GM23338 (cell line): ENCODE measurements at regions not wholly inside any gene's neighbourhood (a gene's known extent, or its start where the extent isn't known, plus 50 kb on each side); places are given as distances from the start of the nearest gene placed in this dataset.

Experiments used
- ATAC-seq: fragments of 200-7000 bp; cut with Tn5 transposase; 3 replicates; pipeline ENCODE4 v1.9.1; 2020
- DNase-seq: peaks from one replicate; pipeline ENCODE4 v3.0.0-alpha.2; 2015; ENCODE audit warnings: low spot score
- H2AFZ ChIP-seq: fragments of 200-600 bp; sonication (generic); 2 replicates; pipeline ENCODE4 v1.8.0; 2016; ENCODE audit warnings: antibody characterized with exemption, mild to moderate bottlenecking, moderate library complexity
- H3F3A ChIP-seq: fragments of 200-600 bp; sonication (generic); replicated peaks from 2 replicates; pipeline ENCODE4 v1.8.0; 2017; ENCODE audit warnings: antibody characterized with exemption, mixed run types, low read depth
- H3K27ac ChIP-seq: fragments of 200-600 bp; sonication (generic); 2 replicates; pipeline ENCODE4 v1.6.1; 2016; ENCODE audit warnings: low read depth
- H3K27me3 ChIP-seq: fragments of 200-600 bp; sonication (generic); 2 replicates; pipeline ENCODE4 v1.8.0; 2016; ENCODE audit warnings: mild to moderate bottlenecking, mixed run types, moderate library complexity; ENCODE audit not compliant: insufficient read depth
- H3K36me3 ChIP-seq: fragments of 200-600 bp; sonication (generic); 2 replicates; pipeline ENCODE4 v1.8.0; 2016; ENCODE audit warnings: mild to moderate bottlenecking; ENCODE audit not compliant: insufficient read depth
- H3K4me1 ChIP-seq: fragments of 200-600 bp; sonication (generic); 2 replicates; pipeline ENCODE4 v1.8.0; 2016; ENCODE audit warnings: mild to moderate bottlenecking, moderate library complexity; ENCODE audit not compliant: insufficient read depth
- H3K4me2 ChIP-seq: fragments of 200-600 bp; sonication (generic); 2 replicates; pipeline ENCODE4 v1.7.1; 2017; ENCODE audit warnings: mixed run types
- H3K4me3 ChIP-seq: fragments of 200-600 bp; sonication (generic); 2 replicates; pipeline ENCODE4 v1.6.1; 2016; ENCODE audit warnings: mixed run types
- H3K79me2 ChIP-seq: fragments of 200-600 bp; sonication (generic); replicated peaks from 2 replicates; pipeline ENCODE4 v1.8.0; 2017; ENCODE audit warnings: mild to moderate bottlenecking; ENCODE audit not compliant: insufficient read depth
- H3K9me2 ChIP-seq: fragments of 200-600 bp; sonication (generic); 2 replicates; pipeline ENCODE4 v1.8.0; 2017; ENCODE audit not compliant: insufficient read depth
- H4K20me1 ChIP-seq: fragments of 200-600 bp; sonication (generic); replicated peaks from 2 replicates; pipeline ENCODE4 v1.8.0; 2017; ENCODE audit warnings: mild to moderate bottlenecking; ENCODE audit not compliant: insufficient read depth
- H3K27ac Mint-ChIP-seq: 2 replicates; pipeline ENCODE4 v1.8.0; 2020; ENCODE audit warnings: inconsistent platforms, mild to moderate bottlenecking, moderate library complexity, mixed read lengths
- H3K27me3 Mint-ChIP-seq: 3 replicates; pipeline ENCODE4 v1.8.0; 2022; ENCODE audit warnings: low read depth, mild to moderate bottlenecking, moderate library complexity, mixed read lengths, inconsistent platforms; ENCODE audit not compliant: insufficient read depth, poor library complexity
- H3K36me3 Mint-ChIP-seq: 3 replicates; pipeline ENCODE4 v1.8.0; 2021; ENCODE audit warnings: low read depth, mild to moderate bottlenecking, inconsistent platforms, moderate library complexity, mixed read lengths
- H3K4me1 Mint-ChIP-seq: 3 replicates; pipeline ENCODE4 v1.8.0; 2020; ENCODE audit warnings: mild to moderate bottlenecking, inconsistent platforms, mixed read lengths
- H3K4me3 Mint-ChIP-seq: 3 replicates; pipeline ENCODE4 v1.8.0; 2021; ENCODE audit warnings: moderate library complexity, mild to moderate bottlenecking, inconsistent platforms, mixed read lengths
- H3K9me3 Mint-ChIP-seq: 3 replicates; pipeline ENCODE4 v1.8.0; 2020; ENCODE audit warnings: moderate library complexity, mild to moderate bottlenecking, inconsistent platforms, mixed read lengths
- POLR2AphosphoS5 ChIP-seq: IDR thresholded peaks from 2 replicates; pipeline ENCODE4 v1.6.1; 2016; ENCODE audit warnings: antibody characterized with exemption, low read depth
- STAT1 ChIP-seq: IDR thresholded peaks from one replicate; pipeline ENCODE4 v1.6.1; 2016; ENCODE audit warnings: antibody characterized with exemption; ENCODE audit not compliant: unreplicated experiment
- ZNF114 ChIP-seq: fragments of 250-450 bp; sonication (Bioruptor Pico); IDR thresholded peaks from 2 replicates; pipeline ENCODE4 v1.5.0; 2020; ENCODE audit warnings: mild to moderate bottlenecking, moderate library complexity
- ZNF331 ChIP-seq: fragments of 250-450 bp; sonication (Bioruptor Pico); IDR thresholded peaks from 2 replicates; pipeline ENCODE4 v1.5.0; 2020; ENCODE audit warnings: low read depth, mild to moderate bottlenecking, moderate library complexity
- TF ChIP-seq, protein P1 (sequence below): IDR thresholded peaks from 2 replicates; pipeline ENCODE4 v1.6.1; 2016; ENCODE audit warnings: antibody characterized with exemption
- TF ChIP-seq, protein P2 (sequence below): fragments of 250-450 bp; sonication (Bioruptor Pico); IDR thresholded peaks from 2 replicates; pipeline ENCODE4 v1.5.0; 2020; ENCODE audit warnings: mild to moderate bottlenecking, moderate library complexity

DNA sequence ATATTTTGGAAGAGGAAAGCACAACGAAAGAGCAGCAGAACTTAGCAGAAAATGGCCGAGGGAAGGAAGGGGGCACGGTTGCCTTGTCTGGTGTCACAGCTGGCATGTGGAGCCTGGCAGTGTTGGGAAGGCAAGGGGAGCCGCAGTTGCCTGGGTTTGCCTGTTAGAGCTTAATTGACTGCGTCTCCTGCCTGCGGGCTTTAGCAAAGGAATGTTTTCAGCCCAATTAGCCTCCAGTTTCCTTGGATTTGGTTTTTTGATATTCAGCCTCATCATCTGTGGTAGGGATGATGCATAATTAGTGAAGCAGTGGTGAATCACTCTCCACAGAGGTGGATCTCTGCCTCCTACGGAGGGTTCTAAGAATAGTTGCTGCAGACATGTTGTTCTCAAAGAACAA lies 832.6 kb downstream of the QKI start (continued):
- TF ChIP-seq, protein P1, sequence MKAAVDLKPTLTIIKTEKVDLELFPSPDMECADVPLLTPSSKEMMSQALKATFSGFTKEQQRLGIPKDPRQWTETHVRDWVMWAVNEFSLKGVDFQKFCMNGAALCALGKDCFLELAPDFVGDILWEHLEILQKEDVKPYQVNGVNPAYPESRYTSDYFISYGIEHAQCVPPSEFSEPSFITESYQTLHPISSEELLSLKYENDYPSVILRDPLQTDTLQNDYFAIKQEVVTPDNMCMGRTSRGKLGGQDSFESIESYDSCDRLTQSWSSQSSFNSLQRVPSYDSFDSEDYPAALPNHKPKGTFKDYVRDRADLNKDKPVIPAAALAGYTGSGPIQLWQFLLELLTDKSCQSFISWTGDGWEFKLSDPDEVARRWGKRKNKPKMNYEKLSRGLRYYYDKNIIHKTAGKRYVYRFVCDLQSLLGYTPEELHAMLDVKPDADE = no peak
- TF ChIP-seq POLR2AphosphoS5 = no peak

DNA sequence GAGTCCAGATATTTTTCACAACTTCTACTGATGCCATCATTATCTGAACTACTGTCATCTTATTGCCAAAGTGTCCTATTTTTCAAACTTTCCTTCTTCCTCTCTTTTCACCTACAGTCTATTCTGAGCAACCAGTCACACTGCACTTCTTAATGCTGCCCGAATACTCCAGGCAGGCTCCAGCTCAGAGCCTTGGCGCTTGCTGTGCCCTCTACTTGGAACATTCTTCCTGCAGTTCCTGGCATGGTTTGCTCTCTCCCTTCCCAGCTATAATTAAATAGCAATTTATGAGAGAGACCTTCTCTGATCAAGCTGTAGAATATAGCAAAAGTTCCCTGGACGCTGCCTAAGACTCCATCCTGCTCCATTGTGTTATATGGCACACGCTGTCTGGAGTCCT lies 831.6 kb downstream of the QKI start:
- H3K4me2 ChIP-seq = no peak overlapping the region
- TF ChIP-seq STAT1 = no peak
- TF ChIP-seq ZNF114 (CRISPR knock-in tag) = no peak
- TF ChIP-seq POLR2AphosphoS5 = no peak
- no peak for TF ChIP-seq ZNF331 (CRISPR knock-in tag)
- TF ChIP-seq, protein P2, sequence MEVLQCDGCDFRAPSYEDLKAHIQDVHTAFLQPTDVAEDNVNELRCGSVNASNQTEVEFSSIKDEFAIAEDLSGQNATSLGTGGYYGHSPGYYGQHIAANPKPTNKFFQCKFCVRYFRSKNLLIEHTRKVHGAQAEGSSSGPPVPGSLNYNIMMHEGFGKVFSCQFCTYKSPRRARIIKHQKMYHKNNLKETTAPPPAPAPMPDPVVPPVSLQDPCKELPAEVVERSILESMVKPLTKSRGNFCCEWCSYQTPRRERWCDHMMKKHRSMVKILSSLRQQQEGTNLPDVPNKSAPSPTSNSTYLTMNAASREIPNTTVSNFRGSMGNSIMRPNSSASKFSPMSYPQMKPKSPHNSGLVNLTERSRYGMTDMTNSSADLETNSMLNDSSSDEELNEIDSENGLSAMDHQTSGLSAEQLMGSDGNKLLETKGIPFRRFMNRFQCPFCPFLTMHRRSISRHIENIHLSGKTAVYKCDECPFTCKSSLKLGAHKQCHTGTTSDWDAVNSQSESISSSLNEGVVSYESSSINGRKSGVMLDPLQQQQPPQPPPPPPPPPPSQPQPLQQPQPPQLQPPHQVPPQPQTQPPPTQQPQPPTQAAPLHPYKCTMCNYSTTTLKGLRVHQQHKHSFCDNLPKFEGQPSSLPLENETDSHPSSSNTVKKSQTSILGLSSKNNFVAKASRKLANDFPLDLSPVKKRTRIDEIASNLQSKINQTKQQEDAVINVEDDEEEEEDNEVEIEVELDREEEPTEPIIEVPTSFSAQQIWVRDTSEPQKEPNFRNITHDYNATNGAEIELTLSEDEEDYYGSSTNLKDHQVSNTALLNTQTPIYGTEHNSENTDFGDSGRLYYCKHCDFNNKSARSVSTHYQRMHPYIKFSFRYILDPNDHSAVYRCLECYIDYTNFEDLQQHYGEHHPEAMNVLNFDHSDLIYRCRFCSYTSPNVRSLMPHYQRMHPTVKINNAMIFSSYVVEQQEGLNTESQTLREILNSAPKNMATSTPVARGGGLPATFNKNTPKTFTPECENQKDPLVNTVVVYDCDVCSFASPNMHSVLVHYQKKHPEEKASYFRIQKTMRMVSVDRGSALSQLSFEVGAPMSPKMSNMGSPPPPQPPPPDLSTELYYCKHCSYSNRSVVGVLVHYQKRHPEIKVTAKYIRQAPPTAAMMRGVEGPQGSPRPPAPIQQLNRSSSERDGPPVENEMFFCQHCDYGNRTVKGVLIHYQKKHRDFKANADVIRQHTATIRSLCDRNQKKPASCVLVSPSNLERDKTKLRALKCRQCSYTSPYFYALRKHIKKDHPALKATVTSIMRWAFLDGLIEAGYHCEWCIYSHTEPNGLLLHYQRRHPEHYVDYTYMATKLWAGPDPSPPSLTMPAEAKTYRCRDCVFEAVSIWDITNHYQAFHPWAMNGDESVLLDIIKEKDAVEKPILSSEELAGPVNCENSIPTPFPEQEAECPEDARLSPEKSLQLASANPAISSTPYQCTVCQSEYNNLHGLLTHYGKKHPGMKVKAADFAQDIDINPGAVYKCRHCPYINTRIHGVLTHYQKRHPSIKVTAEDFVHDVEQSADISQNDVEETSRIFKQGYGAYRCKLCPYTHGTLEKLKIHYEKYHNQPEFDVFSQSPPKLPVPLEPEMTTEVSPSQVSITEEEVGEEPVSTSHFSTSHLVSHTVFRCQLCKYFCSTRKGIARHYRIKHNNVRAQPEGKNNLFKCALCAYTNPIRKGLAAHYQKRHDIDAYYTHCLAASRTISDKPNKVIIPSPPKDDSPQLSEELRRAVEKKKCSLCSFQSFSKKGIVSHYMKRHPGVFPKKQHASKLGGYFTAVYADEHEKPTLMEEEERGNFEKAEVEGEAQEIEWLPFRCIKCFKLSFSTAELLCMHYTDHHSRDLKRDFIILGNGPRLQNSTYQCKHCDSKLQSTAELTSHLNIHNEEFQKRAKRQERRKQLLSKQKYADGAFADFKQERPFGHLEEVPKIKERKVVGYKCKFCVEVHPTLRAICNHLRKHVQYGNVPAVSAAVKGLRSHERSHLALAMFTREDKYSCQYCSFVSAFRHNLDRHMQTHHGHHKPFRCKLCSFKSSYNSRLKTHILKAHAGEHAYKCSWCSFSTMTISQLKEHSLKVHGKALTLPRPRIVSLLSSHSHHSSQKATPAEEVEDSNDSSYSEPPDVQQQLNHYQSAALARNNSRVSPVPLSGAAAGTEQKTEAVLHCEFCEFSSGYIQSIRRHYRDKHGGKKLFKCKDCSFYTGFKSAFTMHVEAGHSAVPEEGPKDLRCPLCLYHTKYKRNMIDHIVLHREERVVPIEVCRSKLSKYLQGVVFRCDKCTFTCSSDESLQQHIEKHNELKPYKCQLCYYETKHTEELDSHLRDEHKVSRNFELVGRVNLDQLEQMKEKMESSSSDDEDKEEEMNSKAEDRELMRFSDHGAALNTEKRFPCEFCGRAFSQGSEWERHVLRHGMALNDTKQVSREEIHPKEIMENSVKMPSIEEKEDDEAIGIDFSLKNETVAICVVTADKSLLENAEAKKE (CRISPR knock-in tag) = no peak
- H3K4me1 ChIP-seq = peaks cover under 1% of the 10 kb centered on the region; the same call in 1 of the 2 replicates
- Mint-ChIP-seq H3K9me3 (no peaks in the 10 kb centered on the region; the same call in 2 of the 3 replicates), H3K27me3 (no peaks in the 10 kb centered on the region), H3K36me3 (no peaks in the 10 kb centered on the region), H3K4me3 (no peak overlapping the region), H3K4me1 (no peaks in the 10 kb centered on the region), H3K27ac (no peak overlapping the region)
- peaks cover 10% of the 10 kb centered on the region; the same call in 1 of the 2 replicates for H3K9me2 ChIP-seq
- H2AFZ ChIP-seq = no peak overlapping the region
- H3F3A ChIP-seq = no peaks in the 10 kb centered on the region
- no peak overlapping the region for H3K27ac ChIP-seq
- no peak for ATAC-seq
- H3K4me3 ChIP-seq = no peak overlapping the region
- no peaks in the 10 kb centered on the region for H4K20me1 ChIP-seq
- H3K36me3 ChIP-seq = no peaks in the 10 kb centered on the region
- DNase-seq = no peak
- H3K27me3 ChIP-seq = no peaks in the 10 kb centered on the region
- no peaks in the 10 kb centered on the region for H3K79me2 ChIP-seq
